T-helper 22 cell (primary cell): ENCODE measurements at regions not wholly inside any gene's neighbourhood (a gene's known extent, or its start where the extent isn't known, plus 50 kb on each side); places are given as distances from the start of the nearest gene placed in this dataset.

ENCODE experiments used
- DNase-seq: peaks from one replicate; pipeline ENCODE4 v3.0.0-alpha.2; 2020; ENCODE audit warnings: low read depth

DNA sequence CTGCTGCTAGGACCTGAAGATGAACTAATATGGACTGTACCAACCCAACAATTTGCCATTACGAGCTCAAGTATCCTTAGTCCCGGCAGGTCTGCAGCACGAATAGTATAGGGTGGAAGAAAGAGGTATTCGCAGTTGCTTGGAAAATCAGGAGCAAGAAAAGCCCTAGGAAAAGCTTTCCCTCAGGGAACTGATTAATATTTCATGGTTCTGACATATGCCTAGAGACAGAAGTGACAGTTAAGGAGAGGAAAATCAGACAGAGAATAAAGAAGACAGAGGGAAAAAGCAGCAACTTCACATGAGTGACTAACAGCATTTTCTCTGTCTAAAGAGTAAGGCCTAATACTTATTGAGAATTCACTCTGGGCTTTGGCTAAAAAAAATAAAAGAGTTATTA, 602.9 kb upstream of the ATP2B1 start:
- no peak for DNase-seq

DNA sequence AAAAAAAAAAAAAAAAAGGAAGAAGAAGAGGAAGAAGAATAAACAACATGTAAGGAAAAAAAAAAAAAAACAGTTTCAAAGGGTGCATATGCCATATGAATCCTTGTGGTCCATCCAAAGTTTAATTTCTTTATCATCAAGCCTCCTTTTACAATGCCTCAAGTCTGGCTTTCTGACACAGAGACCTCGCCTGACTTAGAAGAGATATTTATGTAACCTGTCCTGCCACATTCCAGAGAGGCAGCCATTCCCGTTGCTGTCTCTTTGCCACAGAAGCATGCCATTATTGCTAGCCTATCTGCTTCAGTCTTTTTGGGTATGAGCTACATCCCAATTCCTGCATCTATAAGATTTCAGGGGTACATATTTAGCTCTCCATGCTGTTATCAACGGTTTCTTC, 596.7 kb upstream of the ATP2B1 start:
- no peak for DNase-seq

GRCh38 chr12:90304231-90304630, 595.6 kb upstream of the ATP2B1 start:
- no peak for DNase-seq

- DNase-seq: no peak
Observed at GRCh38 chr12:90303771-90304170, 595.1 kb upstream of the ATP2B1 start.

DNA sequence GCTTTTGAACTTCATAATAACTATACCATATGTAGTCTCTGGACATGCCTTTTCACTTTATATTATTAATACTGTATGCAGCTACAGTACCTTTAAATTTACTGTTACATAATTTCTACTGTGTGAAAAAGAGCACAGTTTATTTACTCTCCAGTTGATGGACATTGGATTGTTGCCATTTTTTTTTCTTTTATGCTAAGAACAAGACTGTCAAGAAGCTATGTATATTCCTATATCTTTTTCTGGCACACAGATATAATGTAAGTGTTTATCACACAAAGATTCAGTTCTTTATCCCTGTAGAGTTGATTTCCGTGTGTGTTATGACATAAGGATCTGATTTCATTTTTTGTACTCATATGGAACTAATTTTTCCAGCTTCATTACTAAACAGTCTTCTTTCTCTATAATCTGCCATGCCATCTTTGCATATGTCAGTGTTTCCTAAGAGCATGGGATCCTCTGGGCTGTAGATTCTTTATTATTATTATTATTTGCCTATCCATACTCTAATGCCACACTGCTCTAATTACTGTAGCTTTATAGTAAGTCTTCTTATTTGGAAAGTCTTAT, 593.0 kb upstream of the ATP2B1 start:
- no peak for DNase-seq

DNA sequence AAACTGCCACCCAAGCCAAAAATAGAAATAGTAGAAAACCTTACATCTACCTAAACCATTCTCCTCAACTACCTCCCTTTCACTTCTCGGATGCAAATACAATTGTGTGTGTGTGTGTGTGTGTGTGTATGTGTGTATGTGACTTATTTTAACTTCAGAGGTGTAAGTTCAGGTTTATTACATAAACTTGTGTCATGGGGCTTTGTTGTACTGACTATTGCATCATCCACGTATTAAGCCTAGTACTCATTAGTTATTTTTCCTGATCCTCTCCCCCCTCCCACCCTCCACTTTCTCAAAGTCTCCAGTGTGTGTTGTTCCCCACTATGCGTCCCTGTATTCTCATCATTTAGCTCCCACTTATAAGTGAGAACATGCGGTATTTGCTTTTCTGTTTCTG, 592.5 kb upstream of the ATP2B1 start:
- DNase-seq: no peak

- no peak for DNase-seq
Observed at GRCh38 chr12:90299666-90300065, 591.0 kb upstream of the ATP2B1 start.

GRCh38 chr12:90299121-90299520, 590.5 kb upstream of the ATP2B1 start:
- no peak for DNase-seq

- DNase-seq: no peak
Observed at GRCh38 chr12:90298289-90298948, 589.8 kb upstream of the ATP2B1 start.

GRCh38 chr12:90295858-90296257, 587.2 kb upstream of the ATP2B1 start:
- DNase-seq: no peak

- DNase-seq: no peak
Observed at GRCh38 chr12:90292183-90292582, 583.5 kb upstream of the ATP2B1 start.

DNA sequence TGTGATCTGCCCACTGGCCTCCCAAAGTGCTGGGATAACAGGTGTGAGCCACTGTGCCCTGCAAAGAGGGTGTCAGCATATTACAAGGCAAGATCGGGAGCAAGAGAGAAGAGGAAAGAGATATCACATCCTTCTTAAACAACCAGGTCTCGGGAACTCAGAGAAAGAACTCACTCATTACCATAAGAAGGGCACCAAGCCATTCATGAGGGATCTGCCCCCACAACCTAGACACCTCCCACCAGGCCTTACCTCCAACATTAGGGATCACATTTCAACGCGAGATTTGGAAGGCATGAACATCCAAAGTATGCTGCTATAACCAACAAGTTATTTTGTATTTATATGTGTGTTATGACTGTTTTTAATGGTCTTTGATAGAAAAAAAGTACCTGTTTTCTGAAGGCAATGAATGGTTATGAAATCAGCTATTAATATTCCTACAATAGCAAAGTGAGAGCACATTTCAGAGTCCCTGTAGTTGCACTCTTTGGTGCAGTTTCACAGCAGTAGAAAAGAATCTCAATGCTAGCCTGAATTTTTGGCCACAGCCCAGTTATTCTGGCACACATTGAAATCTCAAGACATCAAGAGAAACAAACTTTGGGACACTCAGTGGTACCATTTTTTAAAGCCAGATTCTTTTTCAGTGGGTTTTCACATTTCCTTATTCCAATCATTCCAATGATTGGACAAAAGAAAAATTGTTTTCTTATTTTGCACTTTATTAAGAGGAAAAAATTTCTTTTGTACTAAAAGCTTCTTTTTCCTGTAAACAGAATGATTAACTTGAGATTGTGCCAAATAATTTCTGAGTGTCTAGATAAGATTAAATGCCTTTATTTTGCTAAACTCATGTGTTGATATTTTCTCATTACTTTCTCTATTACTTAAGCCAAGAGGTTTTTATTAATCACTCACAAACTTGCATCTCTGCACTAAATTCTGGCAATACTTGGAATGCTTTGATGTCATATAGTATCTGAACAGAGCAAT, 582.6 kb upstream of the ATP2B1 start:
- no peak for DNase-seq

GRCh38 chr12:90287585-90287984, 578.9 kb upstream of the ATP2B1 start:
- no peak for DNase-seq

- DNase-seq: no peak
Observed at GRCh38 chr12:90281154-90281868, 572.7 kb upstream of the ATP2B1 start.

DNA sequence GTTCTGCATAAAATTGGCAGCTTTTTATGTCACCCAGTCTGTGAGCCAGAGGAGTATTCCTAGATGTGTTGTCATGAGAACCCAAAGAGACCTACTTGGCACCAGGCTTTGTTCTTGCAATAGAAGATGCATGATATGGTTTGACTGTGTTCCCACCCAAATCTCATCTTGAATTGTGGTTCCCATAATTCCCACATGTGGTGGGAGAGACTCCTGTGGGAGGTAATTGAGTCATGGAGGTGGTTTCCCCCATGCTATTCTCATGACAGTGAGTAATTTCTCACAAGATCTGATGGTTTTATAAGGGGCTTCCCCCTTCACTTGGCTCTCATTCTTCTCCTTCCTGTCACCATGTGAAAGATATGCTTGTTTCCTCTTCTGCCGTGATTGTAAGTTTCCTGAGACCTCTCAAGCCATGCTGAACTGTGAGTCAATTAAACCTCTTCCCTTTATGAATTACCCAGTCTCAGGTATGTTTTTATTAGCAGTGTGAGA, 572.0 kb upstream of the ATP2B1 start:
- no peak for DNase-seq

GRCh38 chr12:90280033-90280432, 571.4 kb upstream of the ATP2B1 start:
- DNase-seq: no peak

GRCh38 chr12:90275088-90275487, 566.5 kb upstream of the ATP2B1 start:
- DNase-seq: no peak

DNA sequence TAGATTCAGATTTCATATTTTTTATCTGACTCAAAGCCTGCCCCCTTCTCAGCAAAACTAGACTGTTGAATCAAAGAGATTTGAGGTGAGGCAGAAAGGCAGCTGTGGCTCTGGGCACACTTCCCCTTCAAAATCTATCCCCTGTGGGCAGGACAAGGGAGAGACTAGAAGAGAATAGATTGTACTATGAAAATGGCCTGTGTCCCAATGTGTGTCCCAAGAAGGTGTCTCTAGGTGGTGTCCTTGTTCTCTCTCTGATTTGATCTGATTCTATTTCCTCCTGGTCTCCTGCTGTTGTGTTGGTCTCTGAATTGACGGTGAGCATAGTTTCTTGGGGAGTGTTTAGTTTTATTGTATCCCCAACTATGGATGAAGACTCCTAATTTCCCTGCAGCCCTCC, 565.8 kb upstream of the ATP2B1 start:
- no peak for DNase-seq

DNA sequence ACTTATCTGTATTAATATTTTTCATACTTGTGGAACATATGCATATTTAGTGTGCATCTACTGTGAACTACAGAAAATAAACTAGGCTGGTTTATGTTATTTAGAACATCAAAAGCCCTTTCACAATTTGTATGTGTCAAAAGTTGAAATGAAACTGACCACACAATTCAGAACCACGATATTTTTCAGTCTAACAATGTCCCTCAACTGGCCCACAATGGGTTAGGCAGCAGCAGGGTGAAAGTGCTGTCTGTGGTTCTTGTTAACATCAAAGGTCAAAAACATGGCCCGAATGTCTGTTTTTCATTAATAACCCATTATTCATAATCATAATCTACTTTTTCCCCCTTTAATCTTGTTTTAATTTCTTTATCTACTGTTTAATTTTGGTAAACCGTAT, 559.9 kb upstream of the ATP2B1 start:
- no peak for DNase-seq

GRCh38 chr12:90262251-90262650, 553.6 kb upstream of the ATP2B1 start:
- no peak for DNase-seq

- no peak for DNase-seq
Observed at GRCh38 chr12:90261283-90261682, 552.6 kb upstream of the ATP2B1 start.

DNA sequence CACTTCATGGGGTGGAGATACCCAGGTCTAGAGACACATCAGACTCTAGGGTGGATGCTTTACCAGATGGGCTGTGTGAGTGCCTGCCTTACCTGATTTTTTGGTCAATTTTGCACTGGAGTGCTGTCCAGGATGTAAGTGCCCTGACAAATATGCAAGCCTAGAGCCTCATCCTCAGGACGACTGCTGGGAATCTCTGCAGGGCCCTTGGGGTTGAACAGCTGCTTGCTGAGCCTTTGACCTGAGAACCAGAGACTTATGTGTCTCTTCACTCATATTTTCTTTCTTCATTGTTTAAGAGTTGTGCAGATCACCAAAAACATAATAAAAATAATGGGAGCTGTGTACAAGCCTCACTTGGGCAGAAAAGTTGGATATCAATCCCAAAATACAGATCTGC, 551.5 kb upstream of the ATP2B1 start:
- no peak for DNase-seq
